ENCODE measurements at regions not wholly inside any gene's neighbourhood (a gene's known extent, or its start where the extent isn't known, plus 50 kb on each side); places are given as distances from the start of the nearest gene placed in this dataset.
"Not testable (repeated sequence)": the region's sequence is repeated elsewhere in the genome, so short reads cannot be mapped to it uniquely, and the experiment has no call there.

DNA sequence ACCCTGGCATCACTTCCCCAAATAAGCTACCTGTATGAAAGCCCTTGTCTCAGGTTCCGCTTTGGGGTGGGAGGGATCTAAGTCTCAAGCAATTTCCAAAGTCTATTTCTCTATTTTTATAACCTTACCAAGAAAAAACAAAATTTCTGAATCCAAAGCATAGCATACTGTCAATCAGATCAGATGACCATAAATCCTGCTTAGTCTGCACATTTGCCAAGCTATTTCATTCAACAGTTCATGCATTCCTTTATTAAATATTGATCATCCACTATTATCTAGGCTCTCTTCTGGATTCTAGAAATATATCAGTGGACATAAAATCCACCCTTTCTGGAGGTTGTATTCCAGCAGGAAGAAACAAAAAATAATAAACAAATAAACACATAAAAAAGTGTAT is 263.5 kb upstream of the USP15 start:
- no peak for DNase-seq

DNA sequence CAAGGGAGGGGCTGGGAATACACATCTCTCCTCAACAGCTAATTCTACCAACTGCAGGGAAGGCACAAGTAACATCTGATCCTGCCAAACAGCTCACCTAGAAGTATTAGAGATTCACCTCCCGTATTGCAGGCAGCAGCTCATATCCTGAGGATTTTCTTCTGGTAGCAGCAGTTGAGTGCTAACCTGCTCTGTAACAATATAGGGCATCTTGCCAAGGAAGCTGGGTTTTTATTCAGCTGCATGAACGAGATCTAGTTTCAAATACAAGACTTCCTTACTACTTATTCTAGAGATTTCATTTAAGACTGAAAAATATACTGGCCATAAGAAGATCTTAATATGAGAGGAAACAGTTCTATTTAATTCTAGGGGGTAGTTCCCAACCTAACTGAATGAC is 261.4 kb upstream of the USP15 start:
- no peak for DNase-seq

DNA sequence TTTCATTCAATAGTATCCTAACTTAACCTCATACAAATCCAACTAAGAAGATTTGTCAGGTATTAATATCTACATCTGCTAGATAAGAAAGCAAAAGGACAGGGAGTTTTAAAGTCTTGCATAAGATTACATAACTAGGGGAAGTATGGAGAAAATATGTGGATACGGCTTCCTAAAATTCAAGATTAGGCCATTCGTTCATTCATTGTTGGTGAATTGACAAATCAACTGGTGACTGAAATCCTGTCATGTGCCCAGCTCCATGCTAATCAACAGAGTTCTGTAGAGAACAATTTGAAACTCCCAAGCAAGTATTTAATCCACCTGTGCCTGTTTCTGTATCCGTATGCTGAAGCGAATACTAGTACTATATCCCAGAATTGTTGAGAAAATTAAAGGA is 260.9 kb upstream of the USP15 start:
- DNase-seq, result no peak

DNA sequence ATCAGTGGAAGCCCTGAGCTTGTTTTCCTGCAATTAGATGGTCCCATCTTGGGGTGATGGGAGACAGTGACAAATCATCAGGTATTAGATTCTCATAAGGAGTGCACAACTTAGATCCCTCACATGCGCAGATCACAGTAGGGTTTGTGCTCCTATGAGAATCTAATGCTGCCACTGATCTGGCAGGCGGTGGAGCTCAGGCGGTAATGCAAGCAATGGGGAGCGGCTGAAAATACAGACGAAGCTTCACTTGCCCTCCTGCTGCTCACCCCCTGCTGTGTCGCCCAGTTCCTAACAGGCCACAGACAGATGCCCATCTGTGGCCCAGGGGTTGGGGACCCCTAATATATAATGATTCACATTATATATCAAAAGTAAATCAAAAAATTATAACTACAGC is 258.8 kb upstream of the USP15 start:
- DNase-seq, result no peak

DNA sequence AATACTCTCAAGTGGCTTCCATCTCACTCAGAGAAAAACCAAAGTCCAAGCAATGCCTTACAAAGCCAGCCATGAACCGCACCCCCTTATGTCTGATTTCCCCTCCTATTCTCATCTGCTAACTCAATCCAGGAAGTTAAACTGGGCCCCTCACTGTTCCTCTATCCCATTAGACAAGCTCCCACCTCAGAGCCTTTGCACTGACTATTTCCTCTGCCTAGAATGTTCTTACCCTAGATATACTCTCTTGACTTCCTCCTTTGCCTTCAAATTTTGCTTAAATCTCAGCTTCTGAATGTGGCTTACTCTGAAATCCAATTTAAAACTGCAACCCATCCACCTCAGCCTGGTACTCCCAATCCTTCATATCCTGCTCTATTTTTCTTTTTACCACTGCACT is 257.0 kb upstream of the USP15 start:
- DNase-seq, result no peak

DNA sequence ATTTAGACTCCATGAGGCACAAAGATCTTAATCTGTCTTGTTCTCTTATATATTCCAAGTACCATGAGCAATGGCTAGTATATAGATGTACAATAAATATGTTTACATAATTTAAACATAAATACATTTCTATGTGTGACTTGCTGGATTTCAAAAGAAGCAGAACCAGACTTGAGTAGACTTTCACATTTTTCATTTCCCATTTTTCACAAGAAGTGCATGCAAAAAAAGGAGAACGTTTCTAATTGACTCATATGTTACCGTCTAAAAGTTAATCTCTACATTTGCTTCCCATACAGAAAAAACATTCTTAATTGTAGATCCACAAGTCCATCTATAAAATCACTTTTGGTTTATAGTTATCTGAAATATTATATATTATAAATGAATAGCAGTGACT is 256.5 kb upstream of the USP15 start:
- DNase-seq, result no peak

DNA sequence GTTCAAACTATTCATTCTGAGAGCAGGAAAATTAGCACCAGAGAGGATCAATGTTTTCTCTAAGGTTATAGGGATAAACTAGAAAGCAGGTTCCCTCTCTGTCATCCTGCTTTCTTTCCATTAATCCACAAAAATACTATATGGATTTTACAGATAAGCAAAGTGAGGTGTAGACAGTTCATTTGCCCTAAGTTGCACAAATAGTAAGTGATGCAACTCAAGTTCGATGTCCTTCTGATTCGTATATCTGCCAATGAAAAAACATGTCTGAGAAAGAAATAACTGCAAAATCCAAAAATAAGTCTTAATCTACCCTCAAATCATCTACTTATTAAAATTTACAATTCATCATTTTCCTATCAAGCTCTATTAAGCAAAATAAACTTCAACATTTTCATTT is 254.6 kb upstream of the USP15 start:
- no peak for DNase-seq

DNA sequence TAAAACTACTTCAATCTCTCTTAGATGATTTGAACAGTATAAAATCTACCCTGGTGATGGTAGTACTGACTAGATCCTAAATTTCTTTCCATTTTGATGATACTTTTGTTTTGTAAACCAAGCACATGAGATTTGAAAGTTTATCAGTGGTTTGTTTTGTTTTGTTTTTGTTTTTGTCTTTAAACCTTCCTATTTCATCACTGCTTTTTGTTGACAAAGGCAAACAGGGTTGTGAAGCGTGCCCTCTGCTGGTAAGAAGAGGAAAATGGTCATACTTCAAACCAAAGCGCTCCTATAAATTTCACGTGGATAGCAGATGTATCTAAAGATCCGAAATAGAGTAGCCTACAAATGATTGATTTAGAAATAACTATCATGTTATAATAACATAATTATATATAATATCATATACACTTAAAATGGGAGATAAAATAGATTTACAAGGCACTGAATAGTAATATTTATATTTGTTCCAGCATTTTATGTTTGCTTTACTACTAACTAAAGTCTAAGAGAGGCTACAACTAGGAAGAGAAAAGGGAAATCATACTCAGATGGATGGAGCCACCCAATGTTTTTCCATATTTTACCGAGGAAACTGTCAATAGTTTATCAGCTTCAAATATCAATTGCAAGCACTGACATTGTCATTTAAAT is 254.0 kb upstream of the USP15 start:
- DNase-seq, result peak; percentile 0

DNA sequence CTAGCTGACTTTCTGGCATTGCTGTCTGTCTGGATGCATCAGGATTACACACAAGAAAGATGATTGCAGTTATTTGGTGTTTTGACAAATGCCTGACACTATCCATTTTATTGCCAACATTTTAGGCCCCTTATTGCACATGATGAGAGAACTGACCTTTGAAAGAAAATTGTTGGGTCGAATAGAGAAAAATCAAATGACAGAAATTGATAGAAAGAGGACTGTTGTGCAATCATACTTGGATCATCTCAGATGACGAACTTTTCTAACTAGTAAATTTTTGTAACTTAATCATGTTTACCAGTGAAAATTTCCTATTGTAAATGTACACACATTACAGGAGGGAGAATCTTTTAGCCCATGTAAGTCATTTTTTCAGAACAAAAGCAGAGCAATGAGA is 251.5 kb upstream of the USP15 start:
- no peak for DNase-seq

DNA sequence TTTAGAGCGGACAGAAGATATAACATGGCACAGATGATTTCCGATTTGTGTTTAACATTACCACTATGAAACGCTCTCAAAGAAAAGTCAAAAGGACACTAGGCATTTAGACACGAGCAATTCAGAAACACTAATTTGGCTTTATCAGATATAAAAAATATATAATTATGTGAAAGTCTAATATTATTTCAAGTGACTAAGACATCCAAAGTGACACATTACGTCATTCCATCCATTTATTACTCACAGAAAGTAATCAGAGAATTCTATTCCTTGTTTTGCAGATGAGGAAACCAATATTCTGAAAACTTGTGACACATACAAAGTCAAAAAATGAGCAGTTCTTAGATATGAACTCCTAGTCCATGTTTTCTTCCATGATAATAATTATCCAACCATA is 250.8 kb upstream of the USP15 start:
- DNase-seq, result no peak

DNA sequence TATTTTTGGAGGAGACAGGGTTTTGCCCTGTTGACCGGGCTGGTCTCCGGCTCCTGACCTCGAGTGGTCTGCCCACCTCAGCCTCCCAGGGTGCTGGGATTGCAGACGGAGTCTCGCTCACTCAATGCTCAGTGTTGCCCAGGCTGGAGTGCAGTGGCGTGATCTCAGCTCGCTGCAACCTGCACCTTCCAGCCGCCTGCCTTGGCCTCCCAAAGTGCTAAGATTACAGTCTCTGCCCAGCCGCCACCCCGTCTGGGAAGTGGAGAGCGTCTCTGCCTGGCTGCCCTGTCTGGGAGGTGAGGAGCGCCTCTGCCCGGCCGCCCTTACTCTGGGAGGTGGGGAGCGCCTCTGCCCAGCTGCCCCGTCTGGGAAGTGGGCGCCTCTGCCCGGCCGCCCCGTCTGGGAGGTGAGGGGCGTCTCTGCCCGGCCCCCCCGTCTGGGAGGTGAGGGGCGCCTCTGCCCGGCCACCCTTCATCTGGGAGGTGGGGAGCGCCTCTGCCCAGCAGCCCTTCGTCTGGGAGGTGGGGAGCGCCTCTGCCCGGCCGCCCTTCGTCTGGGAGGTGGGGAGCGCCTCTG is 249.8 kb upstream of the USP15 start:
- not testable (repeated sequence) for DNase-seq

DNA sequence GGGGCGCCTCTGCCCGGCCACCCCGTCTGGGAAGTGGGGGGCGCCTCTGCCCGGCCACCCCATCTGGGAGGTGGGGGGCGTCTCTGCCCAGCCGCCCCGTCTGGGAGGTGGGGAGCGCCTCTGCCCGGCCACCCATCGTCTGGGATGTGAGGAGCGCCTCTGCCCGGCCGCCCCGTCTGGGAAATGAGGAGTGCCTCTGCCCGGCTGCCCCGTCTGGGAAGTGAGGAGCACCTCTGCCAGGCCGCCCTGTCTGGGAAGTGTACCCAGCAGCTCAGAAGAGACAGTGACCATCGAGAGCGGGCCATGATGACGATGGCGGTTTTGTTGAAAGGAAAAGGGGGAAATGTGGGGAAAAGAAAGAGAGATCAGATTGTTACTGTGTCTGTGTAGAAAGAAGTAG is 249.2 kb upstream of the USP15 start:
- not testable (repeated sequence) for DNase-seq

DNA sequence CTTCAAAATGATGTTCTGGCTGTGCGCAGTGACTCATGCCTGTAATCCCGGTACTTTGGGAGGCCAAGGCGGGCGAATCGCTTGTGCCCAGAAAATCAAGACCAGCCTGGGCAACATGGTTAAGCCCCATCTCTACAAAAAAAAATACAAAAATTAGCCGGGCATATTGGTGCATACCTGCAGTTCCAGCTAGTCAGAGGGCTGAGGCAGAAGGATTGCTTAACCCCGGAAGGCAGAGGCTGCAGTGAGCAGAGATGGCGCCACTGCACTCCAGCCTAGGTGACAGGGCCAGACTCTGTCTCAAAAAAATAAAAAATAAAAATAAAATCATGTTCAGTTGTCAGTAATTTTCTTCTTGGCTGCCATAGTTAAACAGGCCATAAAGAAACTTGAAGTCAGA is 245.9 kb upstream of the USP15 start:
- DNase-seq, result no peak

DNA sequence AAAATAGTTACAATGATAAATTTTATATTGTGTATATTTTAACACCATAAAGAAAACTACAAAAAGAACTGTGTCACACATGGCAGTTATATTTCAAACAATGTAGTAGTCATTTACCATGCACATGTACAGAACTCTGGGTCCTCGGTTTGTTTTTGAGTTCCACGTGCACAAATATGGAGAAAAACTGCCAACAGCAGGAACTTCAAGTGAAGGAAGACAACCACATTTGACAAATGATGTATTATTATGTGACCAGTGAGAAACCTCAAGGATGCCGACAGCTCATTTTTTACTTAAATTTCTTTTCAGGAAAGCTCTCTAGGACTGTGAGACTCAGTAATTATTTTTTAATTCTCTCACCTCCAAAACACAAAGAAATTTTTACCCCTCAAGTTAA is 244.2 kb upstream of the USP15 start:
- DNase-seq, result no peak

DNA sequence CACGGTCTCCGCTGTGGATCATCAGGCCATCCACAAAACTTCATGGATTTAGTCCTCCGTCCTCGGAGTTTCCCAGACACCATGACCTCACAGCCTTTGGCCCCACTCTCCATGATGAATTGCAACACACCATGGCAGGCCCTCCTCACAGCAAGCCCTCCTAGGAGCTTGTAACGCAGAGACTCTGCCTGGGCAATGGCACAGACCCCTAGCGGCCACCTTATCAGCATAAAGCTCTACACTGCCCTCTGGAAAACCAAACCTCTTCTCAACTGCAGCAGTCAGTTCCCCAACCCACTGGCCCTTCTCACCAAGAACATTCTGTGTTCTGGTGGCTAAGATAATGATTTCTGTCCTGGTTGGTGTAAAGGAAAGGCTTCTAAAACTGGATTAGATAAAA is 238.4 kb upstream of the USP15 start:
- no peak for DNase-seq

DNA sequence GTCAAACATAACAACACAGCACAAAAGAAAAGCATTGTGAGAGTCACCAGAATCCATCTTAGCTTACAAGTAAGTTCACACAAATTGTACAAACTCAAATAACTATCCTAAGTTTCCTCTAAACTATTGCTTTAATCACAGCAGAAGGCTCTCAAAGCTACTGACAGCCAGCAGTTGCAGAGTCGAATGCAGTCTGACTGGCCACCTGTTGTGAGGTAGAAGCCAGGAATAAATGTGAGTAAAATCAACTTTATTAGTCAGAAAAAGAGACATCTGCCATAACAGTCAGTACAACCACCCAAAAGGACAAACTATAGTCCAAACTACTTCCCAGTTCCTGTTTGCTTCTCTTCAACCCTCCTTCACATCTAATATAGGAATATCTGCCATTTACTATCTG is 231.7 kb upstream of the USP15 start:
- DNase-seq, result no peak

DNA sequence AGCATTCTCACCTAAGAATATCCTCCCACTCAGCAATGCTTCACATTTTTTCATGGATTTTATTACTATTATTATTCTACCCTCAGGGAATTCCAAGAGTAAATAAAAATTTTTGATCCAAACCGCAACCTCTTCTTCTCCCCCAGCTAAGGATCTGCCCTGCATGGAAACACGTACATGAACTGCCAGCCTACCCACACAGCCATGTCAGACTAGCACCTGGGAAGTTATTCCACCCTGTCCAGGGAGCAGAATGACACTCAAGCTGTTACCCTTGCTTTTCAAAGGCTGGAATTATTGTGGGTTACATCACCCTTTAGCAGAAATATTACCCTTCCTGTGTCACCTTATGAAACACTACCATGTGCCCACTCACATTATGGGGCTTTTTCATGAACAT is 227.3 kb upstream of the USP15 start:
- no peak for DNase-seq

DNA sequence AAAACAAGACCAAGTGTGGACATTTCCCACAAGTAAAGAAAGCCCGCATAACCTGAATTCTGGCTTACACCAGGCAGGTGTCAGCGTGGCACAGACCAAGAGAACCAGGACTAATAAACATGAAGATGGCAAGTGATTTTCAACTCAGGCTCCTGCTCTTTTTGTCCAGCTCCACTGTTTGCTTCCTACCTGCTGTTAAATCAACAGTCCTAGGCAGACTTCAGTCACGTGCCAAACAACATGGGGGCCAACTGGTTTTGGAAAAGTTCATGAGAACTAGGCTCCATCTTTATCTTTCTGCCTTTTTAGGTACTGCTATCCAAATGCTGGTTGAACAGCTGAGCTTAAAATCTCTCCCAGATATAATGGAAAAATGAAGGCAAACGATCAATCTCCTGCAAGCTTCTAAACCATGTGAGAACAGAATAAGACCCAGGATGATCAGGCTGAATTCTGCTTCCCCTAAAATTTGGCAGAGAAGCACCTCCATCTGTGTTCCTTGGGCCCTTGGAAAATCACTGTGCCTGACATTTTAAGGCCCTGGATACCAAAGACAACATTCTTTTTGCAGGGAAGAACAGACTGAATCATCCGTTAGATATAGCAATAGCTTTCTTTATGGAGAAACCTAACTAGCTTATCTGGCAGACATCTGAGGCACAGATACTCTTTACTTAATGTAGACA is 215.6 kb upstream of the USP15 start:
- DNase-seq, result no peak

DNA sequence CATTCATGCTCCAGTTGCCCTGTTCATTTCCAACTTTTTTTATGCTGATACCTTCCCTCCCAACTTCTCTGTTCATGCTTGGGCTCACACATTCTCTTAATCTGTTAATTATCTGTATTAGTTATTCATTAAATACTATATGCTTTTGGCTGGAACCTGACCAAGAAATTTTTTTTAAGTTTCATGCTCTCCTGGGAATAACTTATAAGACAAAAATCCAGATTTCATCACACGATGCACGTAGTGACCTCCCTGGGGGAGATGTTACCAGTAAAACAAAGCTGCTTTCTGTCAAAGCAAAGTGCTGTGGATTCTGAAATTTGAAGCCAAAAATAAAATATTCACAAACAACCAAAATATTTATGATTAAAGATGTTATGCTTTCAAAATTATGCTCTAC is 215.0 kb upstream of the USP15 start:
- DNase-seq, result no peak

DNA sequence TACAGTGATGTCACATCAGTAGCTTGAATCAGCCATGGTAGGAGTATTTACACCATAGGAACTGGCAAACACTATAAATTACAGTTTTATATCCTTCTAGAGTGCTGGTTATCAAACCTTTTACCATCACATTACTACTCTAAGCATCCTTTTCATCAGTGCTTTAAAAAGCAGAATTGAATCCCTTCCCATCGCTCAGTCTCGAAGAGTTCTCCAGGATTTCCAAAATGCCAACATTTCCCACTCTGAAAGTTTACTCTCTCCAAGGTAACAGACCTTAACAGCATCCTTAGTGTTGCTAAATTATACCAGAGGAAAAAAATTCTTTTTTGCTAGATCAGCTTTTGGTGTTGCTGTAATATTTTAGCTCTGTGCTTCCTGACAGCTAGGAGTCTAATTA is 209.4 kb upstream of the USP15 start:
- no peak for DNase-seq

DNA sequence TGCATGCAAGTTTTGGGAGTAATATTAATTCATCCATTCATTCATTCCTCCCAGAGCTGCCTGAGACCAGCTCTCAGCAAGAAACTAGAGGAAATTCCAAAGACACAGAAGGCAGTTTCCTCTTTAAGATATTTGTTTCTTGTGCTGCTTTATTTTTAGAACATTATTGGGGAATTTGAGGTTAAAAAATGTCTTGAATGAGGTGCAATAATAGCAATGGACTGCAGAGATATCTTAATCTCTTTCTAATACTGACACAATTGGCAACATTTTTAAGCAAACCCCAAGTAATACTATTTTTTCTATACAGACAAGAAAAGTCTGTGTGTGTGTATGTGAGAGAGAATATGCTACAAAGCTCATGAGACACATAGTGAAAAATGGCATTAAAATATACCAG is 190.2 kb upstream of the USP15 start:
- no peak for DNase-seq

DNA sequence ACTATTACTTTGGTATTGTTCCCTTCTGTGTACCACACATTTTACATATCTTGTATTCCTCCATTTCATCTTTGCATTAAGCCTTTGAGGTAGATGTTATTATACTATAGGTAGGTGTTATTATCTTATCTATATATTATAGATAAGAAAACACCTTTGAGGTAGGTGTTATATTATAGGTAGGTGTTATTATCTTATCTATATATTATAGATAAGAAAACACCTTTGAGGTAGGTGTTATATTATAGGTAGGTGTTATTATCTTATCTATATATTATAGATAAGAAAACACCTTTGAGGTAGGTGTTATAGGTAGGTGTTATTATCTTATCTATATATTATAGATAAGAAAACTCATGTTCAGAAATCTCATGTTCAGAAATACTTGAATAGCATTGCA is 187.0 kb upstream of the USP15 start:
- DNase-seq, result not testable (repeated sequence)

DNA sequence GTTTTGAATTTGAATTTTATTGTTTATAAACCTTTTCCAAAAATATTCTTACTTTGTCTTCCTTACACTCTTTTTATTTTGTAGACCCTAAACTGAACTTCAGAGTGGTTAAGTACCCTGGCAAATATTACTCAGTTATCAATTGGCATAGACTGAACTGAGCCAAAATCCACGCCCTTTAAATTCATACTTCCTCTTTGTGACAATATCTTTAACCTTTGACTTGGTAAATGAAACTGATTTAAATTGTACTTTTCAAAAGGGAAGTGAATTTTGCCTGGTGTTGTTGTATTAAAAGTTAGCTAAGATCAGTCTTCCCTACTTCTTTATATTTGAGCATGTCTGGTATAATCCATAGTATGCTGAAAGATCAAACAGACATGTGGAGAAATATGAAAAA is 184.3 kb upstream of the USP15 start:
- DNase-seq, result no peak

DNA sequence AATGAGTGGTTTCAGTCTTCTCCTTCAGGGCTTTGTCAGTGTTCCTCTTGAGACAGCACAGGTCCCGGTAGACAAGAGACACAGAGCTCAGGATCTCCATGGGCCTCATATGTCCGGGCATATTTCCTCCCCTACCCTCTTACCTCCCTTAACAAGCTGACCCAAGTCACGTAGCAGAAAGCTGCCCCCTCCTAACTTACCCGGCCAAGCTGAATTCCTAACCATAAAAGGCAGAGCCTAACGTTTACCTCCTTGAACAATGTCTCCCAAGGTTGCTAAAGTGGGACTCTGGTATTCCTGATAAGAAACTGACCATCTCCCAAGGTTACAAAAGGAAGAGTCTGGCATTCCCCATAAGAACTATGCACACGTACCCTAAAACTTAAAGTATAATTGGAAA is 182.2 kb upstream of the USP15 start:
- no peak for DNase-seq

DNA sequence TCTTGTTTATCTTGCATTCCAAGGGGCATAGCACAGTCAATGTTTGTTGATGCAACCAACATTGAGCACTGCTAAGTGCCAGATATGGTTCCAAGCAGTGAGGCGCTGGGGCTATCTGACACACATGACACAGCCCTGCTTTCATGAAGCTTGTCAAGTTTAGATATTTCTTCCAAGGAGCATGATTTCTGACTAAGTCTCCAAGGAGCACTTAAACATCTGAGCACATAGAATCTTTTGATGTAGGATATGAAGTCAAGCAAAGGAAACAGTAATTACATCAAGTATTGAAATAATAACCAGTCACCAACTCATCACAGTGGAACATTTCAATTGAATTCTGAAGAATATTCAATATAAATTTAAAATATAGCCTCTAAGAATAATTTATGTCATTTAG is 177.8 kb upstream of the USP15 start:
- DNase-seq, result no peak
